Astrocyte (in vitro differentiated cells and primary cell): ENCODE measurements at regions not wholly inside any gene's neighbourhood (a gene's known extent, or its start where the extent isn't known, plus 50 kb on each side); places are given as distances from the start of the nearest gene placed in this dataset.

Experiments
- EZH2 ChIP-seq: IDR thresholded peaks from 2 replicates; pipeline ENCODE4 v1.6.1; 2012; ENCODE audit warnings: mild to moderate bottlenecking, low read length, inconsistent platforms; ENCODE audit not compliant: insufficient read depth
- TF ChIP-seq, protein P1 (sequence below): IDR thresholded peaks from 2 replicates; pipeline ENCODE4 v1.5.1; 2011; ENCODE audit warnings: low read depth, mild to moderate bottlenecking, inconsistent platforms, low read length, moderate library complexity; ENCODE audit not compliant: insufficient read depth

DNA sequence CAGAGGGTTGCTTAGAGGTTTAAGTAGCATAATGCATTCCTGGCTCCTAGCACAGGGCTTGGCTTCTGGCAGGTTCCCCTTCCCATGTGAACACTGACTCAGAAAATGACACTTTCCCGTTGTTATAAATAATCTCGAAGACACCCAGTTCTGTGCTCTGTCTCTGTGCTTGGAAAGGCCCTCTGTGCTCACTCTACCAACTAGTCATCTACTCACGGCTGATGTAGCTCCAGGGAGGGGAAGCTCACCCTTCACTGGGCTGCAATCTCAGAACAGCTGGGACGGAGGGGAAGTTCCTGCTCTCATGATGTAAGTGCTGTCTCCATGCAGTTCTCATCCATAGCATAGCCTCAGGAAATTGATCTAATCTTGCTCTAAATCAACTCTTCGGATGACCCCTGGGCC, 230.5 kb upstream of the ASIC2 start:
- TF ChIP-seq, protein P1, sequence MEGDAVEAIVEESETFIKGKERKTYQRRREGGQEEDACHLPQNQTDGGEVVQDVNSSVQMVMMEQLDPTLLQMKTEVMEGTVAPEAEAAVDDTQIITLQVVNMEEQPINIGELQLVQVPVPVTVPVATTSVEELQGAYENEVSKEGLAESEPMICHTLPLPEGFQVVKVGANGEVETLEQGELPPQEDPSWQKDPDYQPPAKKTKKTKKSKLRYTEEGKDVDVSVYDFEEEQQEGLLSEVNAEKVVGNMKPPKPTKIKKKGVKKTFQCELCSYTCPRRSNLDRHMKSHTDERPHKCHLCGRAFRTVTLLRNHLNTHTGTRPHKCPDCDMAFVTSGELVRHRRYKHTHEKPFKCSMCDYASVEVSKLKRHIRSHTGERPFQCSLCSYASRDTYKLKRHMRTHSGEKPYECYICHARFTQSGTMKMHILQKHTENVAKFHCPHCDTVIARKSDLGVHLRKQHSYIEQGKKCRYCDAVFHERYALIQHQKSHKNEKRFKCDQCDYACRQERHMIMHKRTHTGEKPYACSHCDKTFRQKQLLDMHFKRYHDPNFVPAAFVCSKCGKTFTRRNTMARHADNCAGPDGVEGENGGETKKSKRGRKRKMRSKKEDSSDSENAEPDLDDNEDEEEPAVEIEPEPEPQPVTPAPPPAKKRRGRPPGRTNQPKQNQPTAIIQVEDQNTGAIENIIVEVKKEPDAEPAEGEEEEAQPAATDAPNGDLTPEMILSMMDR, result no peak
- no peak for TF ChIP-seq EZH2
